ENCODE measurements at regions not wholly inside any gene's neighbourhood (a gene's known extent, or its start where the extent isn't known, plus 50 kb on each side); places are given as distances from the start of the nearest gene placed in this dataset.

DNA sequence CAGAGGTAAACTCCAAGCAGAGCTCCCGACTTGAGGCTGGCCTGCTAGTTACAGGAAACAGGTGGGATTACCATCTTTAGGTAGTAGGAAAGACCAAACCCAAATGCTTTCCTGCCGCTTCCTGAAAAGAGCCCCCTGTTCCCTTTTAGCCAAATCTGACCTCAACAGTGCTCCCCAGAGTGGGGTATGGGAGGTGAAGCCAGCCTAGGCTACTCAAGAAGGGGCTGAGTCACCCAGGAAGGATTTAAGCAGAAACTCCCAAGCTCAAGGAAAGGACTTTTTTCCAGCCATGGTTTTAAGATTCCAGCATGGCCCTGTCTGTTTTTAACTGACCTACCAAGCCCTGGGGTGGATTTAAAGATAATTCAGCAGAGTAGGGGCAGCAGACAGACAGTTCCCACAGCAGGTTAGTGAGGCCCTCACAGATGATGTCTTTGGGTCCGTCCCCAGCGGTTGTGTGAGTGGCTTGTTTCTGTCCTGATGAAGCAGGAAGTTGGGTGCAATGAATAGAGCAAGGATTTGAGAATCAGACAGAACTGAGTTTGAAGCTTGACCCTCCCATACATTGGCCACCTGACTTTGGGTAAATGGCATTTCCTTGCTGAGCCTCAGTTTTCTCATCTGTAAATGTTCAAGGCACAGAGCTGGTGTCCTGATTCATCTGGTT lies 76.9 kb upstream of the MAFB start:
- Mint-ChIP-seq H3K36me3 (ENCODE audit: insufficient read depth, unreplicated experiment) (no peaks in the 10 kb centered on the region), H3K27me3 (ENCODE audit: unreplicated experiment) (peaks cover 90% of the 10 kb centered on the region), H3K27ac (ENCODE audit: unreplicated experiment) (no peak overlapping the region), H3K4me1 (ENCODE audit: low read depth, unreplicated experiment) (no peaks in the 10 kb centered on the region), H3K9me3 (ENCODE audit: low read depth, unreplicated experiment) (no peaks in the 10 kb centered on the region), H3K4me3 (ENCODE audit: low read depth, unreplicated experiment) (no peak overlapping the region)
- BruUV-seq (replicated peaks): no TSS peak
- TF ChIP-seq, protein P1, sequence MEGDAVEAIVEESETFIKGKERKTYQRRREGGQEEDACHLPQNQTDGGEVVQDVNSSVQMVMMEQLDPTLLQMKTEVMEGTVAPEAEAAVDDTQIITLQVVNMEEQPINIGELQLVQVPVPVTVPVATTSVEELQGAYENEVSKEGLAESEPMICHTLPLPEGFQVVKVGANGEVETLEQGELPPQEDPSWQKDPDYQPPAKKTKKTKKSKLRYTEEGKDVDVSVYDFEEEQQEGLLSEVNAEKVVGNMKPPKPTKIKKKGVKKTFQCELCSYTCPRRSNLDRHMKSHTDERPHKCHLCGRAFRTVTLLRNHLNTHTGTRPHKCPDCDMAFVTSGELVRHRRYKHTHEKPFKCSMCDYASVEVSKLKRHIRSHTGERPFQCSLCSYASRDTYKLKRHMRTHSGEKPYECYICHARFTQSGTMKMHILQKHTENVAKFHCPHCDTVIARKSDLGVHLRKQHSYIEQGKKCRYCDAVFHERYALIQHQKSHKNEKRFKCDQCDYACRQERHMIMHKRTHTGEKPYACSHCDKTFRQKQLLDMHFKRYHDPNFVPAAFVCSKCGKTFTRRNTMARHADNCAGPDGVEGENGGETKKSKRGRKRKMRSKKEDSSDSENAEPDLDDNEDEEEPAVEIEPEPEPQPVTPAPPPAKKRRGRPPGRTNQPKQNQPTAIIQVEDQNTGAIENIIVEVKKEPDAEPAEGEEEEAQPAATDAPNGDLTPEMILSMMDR (IDR thresholded peaks at IDR 0.05; ENCODE audit: unreplicated experiment): no peak
- DNase-seq: no peak
- intact Hi-C loops (cut with micrococcal nuclease; ENCODE audit: unreplicated experiment): no loop called here
- CTCF ChIA-PET: interaction anchor here (1.1 kb wide), 1 partner anchor 360 kb away, joined by 4 read pairs; no protein-coding TSS in a partner anchor

DNA sequence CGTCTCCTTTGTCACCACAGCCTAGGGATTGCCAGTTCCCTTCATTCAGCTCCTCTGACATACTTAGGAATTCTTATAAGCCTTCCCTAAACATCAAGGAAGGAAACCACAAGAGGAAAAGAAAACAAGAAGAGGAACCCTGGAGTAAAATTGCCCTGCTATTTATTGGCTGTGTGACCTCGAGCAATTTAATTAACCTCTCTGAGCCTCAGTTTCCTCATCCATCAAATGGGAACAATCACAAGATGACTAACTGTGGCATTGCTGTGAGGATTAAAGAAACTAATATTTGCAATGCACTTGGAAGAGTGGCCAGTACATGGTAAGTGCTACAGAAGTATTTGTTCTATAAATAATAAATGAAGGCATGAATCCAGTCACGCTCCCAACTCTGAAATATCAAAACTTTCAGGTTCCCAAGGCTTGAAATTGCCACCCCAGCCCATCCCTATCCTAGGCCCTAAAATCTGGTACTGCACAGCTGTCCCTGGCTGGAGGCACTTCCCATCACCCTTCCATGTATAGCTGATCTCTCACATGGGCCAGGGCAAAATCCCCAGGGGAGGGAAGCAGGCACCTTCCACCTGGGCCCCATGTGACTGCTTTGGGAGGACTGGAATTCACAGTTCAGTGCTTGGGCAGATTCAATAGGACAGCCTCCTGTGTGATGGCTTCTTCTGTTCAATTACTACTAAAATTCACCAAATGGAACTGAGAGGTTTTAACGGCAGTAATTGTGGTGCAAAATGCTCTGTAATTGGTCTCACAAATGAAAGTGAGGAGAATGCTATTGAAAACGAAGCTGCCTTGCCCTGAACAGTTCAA lies 78.0 kb upstream of the MAFB start:
- no peak overlapping the region for H3K27ac Mint-ChIP-seq (ENCODE audit: unreplicated experiment)
- DNase-seq: no peak
- intact Hi-C loops (cut with micrococcal nuclease; ENCODE audit: unreplicated experiment): no loop called here
- BruUV-seq (replicated peaks): no TSS peak
- H3K4me1 Mint-ChIP-seq (ENCODE audit: low read depth, unreplicated experiment): no peaks in the 10 kb centered on the region
- TF ChIP-seq, protein P1 (IDR thresholded peaks at IDR 0.05; ENCODE audit: unreplicated experiment): no peak
- no peak overlapping the region for H3K4me3 Mint-ChIP-seq (ENCODE audit: low read depth, unreplicated experiment)
- H3K36me3 Mint-ChIP-seq (ENCODE audit: insufficient read depth, unreplicated experiment): no peaks in the 10 kb centered on the region
- H3K27me3 Mint-ChIP-seq (ENCODE audit: unreplicated experiment): peaks cover 95% of the 10 kb centered on the region
- no peaks in the 10 kb centered on the region for H3K9me3 Mint-ChIP-seq (ENCODE audit: low read depth, unreplicated experiment)
- CTCF ChIA-PET: no interaction called here

DNA sequence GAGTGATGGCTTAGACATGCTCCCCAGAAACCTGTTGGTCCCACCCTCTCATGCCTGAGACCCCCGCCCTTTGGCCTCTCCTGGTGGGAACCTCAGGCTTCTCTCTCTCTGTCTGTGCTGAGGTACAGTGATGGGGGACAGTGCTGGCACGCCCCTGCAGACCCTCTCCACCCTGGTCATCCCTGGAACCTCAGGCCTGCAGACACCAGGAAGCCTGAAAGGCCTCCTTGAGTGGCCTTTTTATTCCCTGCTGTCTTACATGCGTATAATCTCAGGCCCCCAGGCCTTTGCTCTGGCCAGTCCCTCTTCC lies 78.5 kb upstream of the MAFB start:
- no peak overlapping the region for H3K27ac Mint-ChIP-seq (ENCODE audit: unreplicated experiment)
- no peaks in the 10 kb centered on the region for H3K9me3 Mint-ChIP-seq (ENCODE audit: low read depth, unreplicated experiment)
- H3K36me3 Mint-ChIP-seq (ENCODE audit: insufficient read depth, unreplicated experiment): no peaks in the 10 kb centered on the region
- peaks cover 98% of the 10 kb centered on the region for H3K27me3 Mint-ChIP-seq (ENCODE audit: unreplicated experiment)
- H3K4me3 Mint-ChIP-seq (ENCODE audit: low read depth, unreplicated experiment): no peak overlapping the region
- no peaks in the 10 kb centered on the region for H3K4me1 Mint-ChIP-seq (ENCODE audit: low read depth, unreplicated experiment)
- intact Hi-C loops (cut with micrococcal nuclease; ENCODE audit: unreplicated experiment): no loop called here
- CTCF ChIA-PET: no interaction called here
- no TSS peak for BruUV-seq (replicated peaks)
- no peak for DNase-seq
- TF ChIP-seq, protein P1 (IDR thresholded peaks at IDR 0.05; ENCODE audit: unreplicated experiment): no peak

DNA sequence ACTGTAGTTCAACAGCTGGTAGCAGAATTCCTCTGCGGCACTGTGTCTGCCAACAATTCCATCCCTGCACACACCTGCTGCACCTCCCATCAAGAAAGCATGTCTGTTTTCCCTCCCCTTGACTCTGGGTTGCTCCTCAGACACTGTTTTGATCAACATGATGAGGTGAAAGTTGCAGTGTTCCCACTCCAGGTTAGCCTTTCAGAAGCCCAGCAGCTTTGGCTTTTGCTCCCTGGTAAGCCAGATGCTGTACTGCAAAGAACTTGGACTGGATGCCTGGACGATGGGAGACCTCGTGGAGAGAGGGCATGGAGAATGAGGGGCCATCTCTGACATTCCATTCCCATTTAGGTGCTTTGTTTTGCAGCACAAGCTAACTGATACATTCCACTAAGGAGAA lies 79.1 kb upstream of the MAFB start:
- peaks cover 98% of the 10 kb centered on the region for H3K27me3 Mint-ChIP-seq (ENCODE audit: unreplicated experiment)
- BruUV-seq (replicated peaks): no TSS peak
- DNase-seq: no peak
- H3K9me3 Mint-ChIP-seq (ENCODE audit: low read depth, unreplicated experiment): no peaks in the 10 kb centered on the region
- H3K4me3 Mint-ChIP-seq (ENCODE audit: low read depth, unreplicated experiment): no peak overlapping the region
- no peak overlapping the region for H3K27ac Mint-ChIP-seq (ENCODE audit: unreplicated experiment)
- H3K36me3 Mint-ChIP-seq (ENCODE audit: insufficient read depth, unreplicated experiment): no peaks in the 10 kb centered on the region
- TF ChIP-seq, protein P1 (IDR thresholded peaks at IDR 0.05; ENCODE audit: unreplicated experiment): no peak
- intact Hi-C loops (cut with micrococcal nuclease; ENCODE audit: unreplicated experiment): no loop called here
- H3K4me1 Mint-ChIP-seq (ENCODE audit: low read depth, unreplicated experiment): no peaks in the 10 kb centered on the region
- CTCF ChIA-PET: no interaction called here

All from Calu3 (cell line).